HG03064 (cell line): ENCODE measurements at regions not wholly inside any gene's neighbourhood (a gene's known extent, or its start where the extent isn't known, plus 50 kb on each side); places are given as distances from the start of the nearest gene placed in this dataset.

Experiments
- ATAC-seq: cut with Tn5 transposase; IDR thresholded peaks from one replicate; pipeline ENCODE4 v1.9.1; 2021; ENCODE audit warnings: low read depth; ENCODE audit not compliant: unreplicated experiment

DNA sequence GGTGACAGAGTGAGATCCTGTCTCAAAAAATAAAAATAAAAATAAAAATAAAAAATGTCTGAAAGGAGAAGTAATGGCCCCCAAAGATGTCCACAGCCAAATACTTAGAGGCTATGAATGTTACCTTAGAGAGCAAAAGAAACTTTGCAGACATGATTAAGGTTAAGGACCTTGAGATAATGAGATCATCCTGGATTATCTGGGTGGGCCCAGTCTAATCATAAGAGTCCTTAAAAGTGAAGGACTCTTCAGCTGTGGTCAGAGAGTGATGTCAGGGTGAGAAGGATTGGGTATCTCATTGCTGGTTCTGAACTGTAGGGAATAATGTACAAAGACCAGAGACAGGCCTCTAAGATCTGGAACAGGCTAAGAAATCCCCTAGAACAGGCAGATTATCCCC is 84.9 kb upstream of the POU1F1 start:
- no peak for ATAC-seq

DNA sequence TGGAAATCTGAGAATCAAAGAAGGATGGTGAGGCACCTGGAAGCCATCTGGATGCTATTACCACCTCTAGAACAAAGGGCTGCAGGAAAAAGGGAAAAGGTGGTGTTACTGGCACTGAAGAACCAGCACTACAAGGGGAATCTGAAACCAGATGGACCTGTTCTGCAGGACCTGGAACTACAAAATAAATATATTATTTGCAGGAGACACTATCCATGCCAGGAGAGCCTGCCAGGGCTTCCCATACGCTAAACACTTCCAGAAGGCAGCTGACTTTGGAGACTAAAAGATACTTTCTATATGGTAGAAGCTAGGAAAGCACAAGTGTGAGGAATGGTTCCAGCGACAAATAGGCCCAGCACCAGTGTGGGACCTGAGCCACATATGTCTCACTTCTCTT is 83.4 kb upstream of the POU1F1 start:
- ATAC-seq, result no peak

DNA sequence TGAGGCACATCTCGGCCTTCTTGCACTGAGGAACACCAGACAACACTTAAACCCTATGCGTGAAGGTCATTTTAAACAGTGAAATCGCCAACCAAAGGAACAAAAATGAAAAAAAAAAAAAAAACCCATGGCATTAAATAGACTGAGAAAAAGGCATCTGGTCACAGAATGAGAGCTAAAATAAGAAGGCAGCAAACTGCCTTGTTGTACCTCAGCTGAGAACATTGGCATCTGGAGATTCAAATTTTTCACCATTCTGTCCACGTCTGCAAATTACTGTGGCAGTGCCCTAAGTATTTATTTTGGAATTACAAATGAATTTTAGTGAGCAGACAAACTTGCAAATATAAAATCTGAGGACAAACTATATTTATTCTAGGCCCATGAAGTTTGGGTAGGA is 82.6 kb upstream of the POU1F1 start:
- ATAC-seq, result no peak

DNA sequence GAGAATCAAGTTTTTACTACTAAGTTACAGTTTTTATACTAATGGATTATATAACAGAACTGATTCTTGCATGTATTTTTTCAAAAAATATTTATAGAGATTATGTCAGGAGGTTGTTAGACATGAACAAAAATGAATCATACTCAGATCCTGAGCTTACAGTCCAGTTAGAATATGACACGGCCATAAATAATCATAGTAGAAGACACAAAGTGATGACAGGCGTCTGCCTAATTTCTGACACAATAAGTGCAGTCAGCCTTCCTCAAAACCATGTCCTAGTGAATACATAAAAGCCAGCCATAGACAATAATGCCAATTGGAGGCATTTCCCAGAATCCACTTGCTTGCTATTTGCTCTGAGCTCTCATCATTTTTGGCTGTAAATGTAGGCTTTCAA is 81.7 kb upstream of the POU1F1 start:
- no peak for ATAC-seq

DNA sequence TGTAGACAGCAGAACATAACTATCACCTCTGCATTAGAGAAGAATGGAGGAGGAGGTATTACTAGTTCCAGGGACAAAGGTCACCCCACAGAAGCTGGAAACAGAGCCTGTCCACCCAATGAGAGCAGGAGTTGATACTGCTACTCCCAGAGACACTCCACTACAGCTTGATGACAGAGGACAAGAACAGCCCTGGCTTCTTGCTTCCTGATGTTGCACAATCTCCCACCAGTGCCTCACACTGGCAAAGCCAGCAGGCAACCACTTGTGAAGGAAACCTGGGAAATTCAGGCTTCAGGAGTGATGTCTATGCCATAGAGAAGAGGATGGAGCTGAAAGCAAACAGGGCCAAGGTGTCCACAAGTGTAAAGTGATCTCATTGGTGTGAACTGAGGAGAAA is 78.0 kb upstream of the POU1F1 start:
- no peak for ATAC-seq

DNA sequence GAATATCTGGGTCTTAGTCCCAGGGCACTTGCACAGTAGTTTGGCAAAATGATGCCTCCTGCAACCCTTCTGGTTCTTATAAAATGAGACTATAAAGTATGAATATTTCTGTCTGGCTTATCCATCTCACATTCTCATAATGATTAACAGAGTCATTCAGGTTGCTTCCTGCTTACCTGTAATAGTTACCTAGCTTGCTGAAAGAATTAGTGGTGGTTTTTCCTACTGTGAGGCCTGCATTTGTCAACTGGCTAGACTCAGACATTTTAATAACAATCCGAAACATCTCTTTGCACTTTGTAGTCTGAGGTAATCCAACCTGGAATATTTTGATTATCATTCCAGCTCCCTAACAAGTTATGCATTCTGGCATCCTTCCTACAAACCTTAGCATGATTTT is 75.6 kb upstream of the POU1F1 start:
- ATAC-seq, result no peak

DNA sequence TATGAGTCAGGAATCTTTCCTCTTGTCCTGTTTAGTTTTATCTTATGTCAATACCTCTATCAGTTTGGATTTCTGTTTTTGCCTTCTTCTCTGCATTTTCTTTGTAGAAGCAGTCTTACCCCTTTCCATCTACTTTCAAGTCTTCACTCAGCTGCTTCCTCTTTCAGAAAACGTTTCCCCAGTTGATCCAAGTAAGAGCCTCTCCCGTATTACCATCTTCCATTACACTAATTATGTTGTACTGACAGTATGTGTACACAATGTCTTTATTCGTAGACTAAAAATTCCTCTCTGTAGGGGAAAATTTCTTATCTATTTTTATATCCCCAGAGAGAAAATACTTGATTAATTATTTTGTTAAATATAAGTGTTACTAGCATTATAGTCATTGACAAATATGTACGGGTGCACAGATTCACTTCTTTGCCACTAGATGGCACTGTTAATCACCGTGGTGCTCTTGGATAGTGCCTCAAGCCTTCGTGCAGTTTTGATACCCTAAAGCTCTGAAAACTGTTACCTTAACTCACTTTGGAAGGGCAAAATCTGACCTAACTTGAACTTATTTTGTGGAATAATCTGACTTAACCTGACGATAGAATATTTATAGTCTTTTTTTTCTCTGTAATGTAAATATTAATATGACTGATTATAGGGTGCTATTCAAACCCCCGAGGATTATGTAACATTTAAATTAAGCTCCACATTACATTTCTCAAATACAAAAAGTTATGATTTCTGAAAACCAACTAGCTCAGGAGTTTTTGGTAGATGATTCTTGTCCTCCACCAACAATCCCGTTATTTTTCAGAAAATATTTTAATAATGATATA is 74.2 kb upstream of the POU1F1 start:
- peak; percentile 78 for ATAC-seq

DNA sequence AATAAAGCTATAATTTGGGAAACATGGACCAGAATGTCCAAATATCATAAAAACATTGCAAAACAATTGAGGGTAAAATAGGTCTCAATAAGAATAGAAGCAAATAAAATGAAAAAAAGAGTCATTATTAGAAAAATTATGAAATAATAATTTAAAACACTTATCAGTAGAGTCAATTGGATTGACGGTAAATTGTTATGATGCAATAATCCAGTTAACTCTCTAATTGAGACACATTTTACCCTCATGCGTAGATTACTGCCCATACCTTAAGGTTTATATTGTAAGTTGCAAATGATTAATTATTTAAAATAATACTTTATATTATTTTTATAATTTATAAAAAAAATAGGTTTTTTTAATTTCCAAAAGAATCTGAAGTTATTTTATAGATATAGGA is 73.4 kb upstream of the POU1F1 start:
- no peak for ATAC-seq

DNA sequence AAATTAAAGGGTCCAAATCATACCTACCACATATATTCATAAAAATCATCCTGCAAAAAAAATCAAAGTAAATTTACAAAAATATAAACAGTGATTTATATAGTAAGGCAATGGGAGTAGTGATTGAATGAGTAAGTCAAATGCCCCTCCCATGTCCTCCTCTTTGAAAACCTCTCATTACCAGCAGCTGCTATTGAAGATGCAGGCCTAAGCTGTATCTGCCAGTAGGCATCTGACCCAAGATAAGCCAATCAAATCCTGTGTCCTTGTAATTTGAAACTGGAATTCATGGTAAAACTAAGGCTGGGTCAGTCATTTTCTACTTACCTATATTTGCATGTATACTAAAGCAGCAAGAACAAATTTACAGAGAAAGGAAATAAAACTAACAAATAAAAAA is 60.4 kb upstream of the POU1F1 start:
- ATAC-seq, result no peak

DNA sequence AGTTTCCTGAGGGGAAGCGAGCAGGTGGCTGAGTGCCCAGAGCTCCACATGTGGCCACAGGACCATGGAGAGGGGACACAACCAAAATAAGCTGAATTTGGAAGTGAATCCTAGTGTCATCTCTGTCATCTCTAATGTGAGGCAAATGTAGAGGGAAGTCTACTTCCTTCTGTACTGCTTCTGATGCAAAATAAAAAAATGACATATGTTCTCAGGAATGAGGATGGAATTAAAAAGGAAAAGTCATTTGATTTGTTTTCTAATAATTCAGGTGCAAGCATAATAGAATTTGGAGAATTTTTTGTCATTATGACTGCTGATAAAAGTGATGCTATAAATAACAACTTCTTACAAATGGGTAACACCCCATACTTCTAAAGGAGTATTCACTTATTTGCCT is 59.5 kb upstream of the POU1F1 start:
- no peak for ATAC-seq

DNA sequence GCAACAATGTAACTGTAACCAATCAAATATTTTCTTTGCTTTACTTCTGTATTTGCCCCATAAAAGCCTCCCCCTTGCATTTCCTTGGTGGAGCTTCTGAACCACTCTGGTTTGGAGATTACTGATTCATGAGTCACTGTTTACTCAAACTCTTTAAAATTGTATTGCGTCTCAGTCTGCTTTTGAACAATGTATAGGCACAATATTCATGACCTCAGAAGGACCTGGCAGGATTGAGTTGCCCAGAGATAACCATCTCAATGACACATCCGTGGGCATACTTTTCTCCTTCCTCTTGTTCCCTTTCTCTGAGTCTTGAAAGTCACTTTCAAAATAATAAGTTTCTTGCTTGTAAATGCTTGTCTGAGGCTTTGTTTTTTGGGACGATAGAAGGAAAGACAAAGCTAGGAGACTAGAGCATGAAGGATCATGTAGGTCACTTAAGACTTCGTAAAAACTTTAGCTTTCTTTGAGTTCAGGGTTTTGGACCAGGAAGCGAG is 57.1 kb upstream of the POU1F1 start:
- ATAC-seq, result no peak

DNA sequence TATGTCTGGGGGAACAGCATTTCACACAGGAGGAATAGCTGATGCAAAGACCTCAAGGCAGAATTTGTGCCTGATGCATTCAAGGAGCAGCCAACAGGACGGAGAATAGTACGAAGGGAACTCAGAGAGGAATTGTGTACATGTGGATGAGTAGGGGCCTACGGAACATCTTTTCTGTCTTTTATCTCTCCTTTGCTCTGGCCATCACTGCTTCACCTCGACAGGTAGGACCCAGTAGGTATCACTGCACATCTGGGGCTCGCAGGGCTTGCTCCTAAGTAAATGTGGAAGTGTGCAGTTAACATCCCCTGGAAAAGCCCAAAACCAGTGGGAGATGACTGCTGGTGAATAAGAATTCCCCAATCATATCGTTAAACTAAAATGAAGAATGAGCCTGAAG is 56.4 kb upstream of the POU1F1 start:
- ATAC-seq, result no peak

DNA sequence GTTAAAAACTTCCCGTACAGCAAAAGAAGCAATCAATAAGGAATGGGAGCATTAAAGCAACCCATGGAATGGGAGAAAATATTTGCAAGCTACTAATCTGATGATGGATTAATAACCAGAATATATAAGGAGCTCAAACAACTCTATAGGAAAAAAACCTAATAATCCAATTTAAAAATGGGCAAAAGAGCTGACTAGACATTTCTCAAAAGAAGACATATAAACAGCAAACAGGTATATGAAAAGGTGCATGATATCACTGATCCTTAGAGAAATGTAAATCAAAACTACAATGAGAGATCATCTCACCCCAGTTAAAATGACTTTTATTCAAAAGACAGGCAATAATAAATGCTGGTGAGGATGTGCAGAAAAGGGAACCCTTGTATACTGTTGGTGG is 52.7 kb upstream of the POU1F1 start:
- ATAC-seq, result no peak
